ENCODE measurements at regions not wholly inside any gene's neighbourhood (a gene's known extent, or its start where the extent isn't known, plus 50 kb on each side); places are given as distances from the start of the nearest gene placed in this dataset.

- no peaks in the 10 kb centered on the region for H3K27me3 ChIP-seq (ENCODE audit: low read depth)
- no peaks in the 10 kb centered on the region for H3K9me3 ChIP-seq
- DNase-seq (no peak), ATAC-seq (no peak)
- TF ChIP-seq, protein P1, sequence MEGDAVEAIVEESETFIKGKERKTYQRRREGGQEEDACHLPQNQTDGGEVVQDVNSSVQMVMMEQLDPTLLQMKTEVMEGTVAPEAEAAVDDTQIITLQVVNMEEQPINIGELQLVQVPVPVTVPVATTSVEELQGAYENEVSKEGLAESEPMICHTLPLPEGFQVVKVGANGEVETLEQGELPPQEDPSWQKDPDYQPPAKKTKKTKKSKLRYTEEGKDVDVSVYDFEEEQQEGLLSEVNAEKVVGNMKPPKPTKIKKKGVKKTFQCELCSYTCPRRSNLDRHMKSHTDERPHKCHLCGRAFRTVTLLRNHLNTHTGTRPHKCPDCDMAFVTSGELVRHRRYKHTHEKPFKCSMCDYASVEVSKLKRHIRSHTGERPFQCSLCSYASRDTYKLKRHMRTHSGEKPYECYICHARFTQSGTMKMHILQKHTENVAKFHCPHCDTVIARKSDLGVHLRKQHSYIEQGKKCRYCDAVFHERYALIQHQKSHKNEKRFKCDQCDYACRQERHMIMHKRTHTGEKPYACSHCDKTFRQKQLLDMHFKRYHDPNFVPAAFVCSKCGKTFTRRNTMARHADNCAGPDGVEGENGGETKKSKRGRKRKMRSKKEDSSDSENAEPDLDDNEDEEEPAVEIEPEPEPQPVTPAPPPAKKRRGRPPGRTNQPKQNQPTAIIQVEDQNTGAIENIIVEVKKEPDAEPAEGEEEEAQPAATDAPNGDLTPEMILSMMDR (IDR thresholded peaks at IDR 0.05) = no peak
- H3K36me3 ChIP-seq = no peaks in the 10 kb centered on the region
- no peak overlapping the region for H3K27ac ChIP-seq
- no peak overlapping the region for H3K4me3 ChIP-seq
- intact Hi-C loops (cut with DNase I) = no loop called here
- no peaks in the 10 kb centered on the region for H3K4me1 ChIP-seq
These were observed 200.5 kb upstream of the RND3 start for GRCh38 chr2:150688016-150688415.

- intact Hi-C loops (cut with DNase I) = no loop called here
- no peaks in the 10 kb centered on the region for H3K27me3 ChIP-seq (ENCODE audit: low read depth)
- TF ChIP-seq, protein P1 (IDR thresholded peaks at IDR 0.05) = no peak
These were observed 198.9 kb upstream of the RND3 start for GRCh38 chr2:150686391-150686790.

GRCh38 chr2:150681120-150681804, 193.8 kb upstream of the RND3 start:
- DNase-seq (no peak), ATAC-seq (peak; percentile 80 to 82)
- no peaks in the 10 kb centered on the region for H3K4me1 ChIP-seq
- intact Hi-C loops (cut with DNase I) = no loop called here
- H3K9me3 ChIP-seq = no peaks in the 10 kb centered on the region
- H3K36me3 ChIP-seq = no peaks in the 10 kb centered on the region
- TF ChIP-seq, protein P1 (IDR thresholded peaks at IDR 0.05) = no peak
- no peaks in the 10 kb centered on the region for H3K27me3 ChIP-seq (ENCODE audit: low read depth)
- no peak overlapping the region for H3K4me3 ChIP-seq
- peak overlapping the region; percentile 21 for H3K27ac ChIP-seq

More at GRCh38 chr2:150686391-150686790, 198.9 kb upstream of the RND3 start:
- no peak overlapping the region for H3K27ac ChIP-seq
- DNase-seq (no peak), ATAC-seq (no peak)
- no peaks in the 10 kb centered on the region for H3K4me1 ChIP-seq
- no peaks in the 10 kb centered on the region for H3K9me3 ChIP-seq
- H3K4me3 ChIP-seq = no peak overlapping the region
- H3K36me3 ChIP-seq = no peaks in the 10 kb centered on the region

- Histone ChIP-seq H3K4me3 (no peak overlapping the region), H3K36me3 (no peaks in the 10 kb centered on the region), H3K27ac (no peak overlapping the region), H3K4me1 (no peaks in the 10 kb centered on the region), H3K9me3 (no peaks in the 10 kb centered on the region), H3K27me3 (ENCODE audit: low read depth) (no peaks in the 10 kb centered on the region)
- intact Hi-C loops (cut with DNase I) = no loop called here
- no peak for ATAC-seq
- TF ChIP-seq, protein P1 (IDR thresholded peaks at IDR 0.05) = no peak
- no peak for DNase-seq
These were observed 192.1 kb upstream of the RND3 start for GRCh38 chr2:150679456-150680120.

DNA sequence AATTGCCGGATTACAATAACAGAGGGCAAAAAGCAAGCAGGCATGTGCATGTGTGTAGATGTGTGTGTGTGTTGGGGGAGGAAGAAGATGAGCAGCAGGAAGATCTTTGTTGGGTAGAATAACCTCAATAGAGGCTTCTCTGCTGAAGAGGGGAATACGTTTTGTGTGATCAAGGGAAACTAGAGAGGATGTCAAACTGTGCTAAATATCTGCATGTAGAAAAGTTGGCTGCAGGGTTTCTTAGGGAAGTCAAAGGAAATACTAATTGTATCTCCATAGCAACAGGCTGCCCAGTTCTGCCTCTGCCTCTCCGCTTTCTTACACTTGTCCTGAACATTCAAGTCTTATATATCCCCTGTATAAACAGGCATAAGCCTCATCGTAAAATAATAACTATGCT, 190.1 kb upstream of the RND3 start:
- Histone ChIP-seq H3K27me3 (ENCODE audit: low read depth) (no peaks in the 10 kb centered on the region), H3K27ac (no peak overlapping the region), H3K36me3 (no peaks in the 10 kb centered on the region), H3K9me3 (no peaks in the 10 kb centered on the region), H3K4me1 (no peaks in the 10 kb centered on the region), H3K4me3 (no peak overlapping the region)
- ATAC-seq (no peak), DNase-seq (no peak)
- TF ChIP-seq, protein P1 (IDR thresholded peaks at IDR 0.05) = no peak
- intact Hi-C loops (cut with DNase I) = no loop called here

Data from lower lobe of right lung (tissue), 2 donors.